HepG2 (cell line): ENCODE measurements at regions not wholly inside any gene's neighbourhood (a gene's known extent, or its start where the extent isn't known, plus 50 kb on each side); places are given as distances from the start of the nearest gene placed in this dataset.

Experiments
- CTCF ChIP-seq: sonication (generic); formaldehyde crosslinking; IDR thresholded peaks from 2 replicates; pipeline ENCODE4 v1.5.0; 2020; ENCODE audit warnings: mild to moderate bottlenecking, missing genetic modification reagents, moderate library complexity
- DRAP1 ChIP-seq: IDR thresholded peaks from 2 replicates; pipeline ENCODE4 v1.6.1; 2016; ENCODE audit warnings: missing genetic modification reagents, missing compliant biosample characterization
- SYNCRIP ChIP-seq: fragments of 200-400 bp; formaldehyde crosslinking; IDR thresholded peaks from 2 replicates; pipeline ENCODE4 v1.6.1; 2018; ENCODE audit warnings: mild to moderate bottlenecking, low read depth, low read length; ENCODE audit not compliant: insufficient read depth
- TCF7L2 ChIP-seq: IDR thresholded peaks from 2 replicates; pipeline ENCODE4 v1.6.1; 2011; ENCODE audit warnings: mild to moderate bottlenecking, low read depth, low read length, moderate library complexity
- ZNF607 ChIP-seq: sonication (generic); formaldehyde crosslinking; IDR thresholded peaks from 2 replicates; pipeline ENCODE4 v1.5.1; 2020; ENCODE audit warnings: missing genetic modification reagents, mild to moderate bottlenecking, borderline replicate concordance
- ZZZ3 ChIP-seq: sonication (generic); formaldehyde crosslinking; IDR thresholded peaks from 2 replicates; pipeline ENCODE4 v1.4.0; 2020; ENCODE audit warnings: missing genetic modification reagents, mild to moderate bottlenecking, borderline replicate concordance

DNA sequence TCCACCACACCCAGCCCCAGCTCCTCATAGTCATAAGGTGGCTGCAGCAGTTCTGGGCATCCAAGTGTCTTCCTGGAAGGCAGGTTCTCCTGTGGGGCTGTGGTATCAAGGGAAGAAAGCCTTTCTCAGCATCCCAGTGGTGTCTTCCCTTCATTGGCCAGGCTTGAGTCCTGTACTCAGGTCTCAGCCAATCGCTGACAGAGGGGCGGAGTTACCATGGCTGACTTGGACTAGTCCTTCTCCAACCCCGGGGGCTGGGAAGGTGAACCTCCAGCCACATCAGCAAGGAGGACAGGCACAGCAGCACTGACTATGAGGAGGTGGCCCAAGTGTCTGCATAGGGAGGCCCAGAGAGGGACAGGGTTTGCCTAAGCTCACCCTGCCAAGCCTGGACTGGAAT is 64.0 kb upstream of the SLC24A4 start:
- TF ChIP-seq ZNF607 (CRISPR knock-in tag) (no peak), CTCF (no peak), SYNCRIP (no peak), DRAP1 (CRISPR knock-in tag) (no peak), TCF7L2 (no peak), ZZZ3 (CRISPR knock-in tag) (no peak)
